ENCODE measurements at regions not wholly inside any gene's neighbourhood (a gene's known extent, or its start where the extent isn't known, plus 50 kb on each side); places are given as distances from the start of the nearest gene placed in this dataset.

- no peak for TF ChIP-seq CTCF (IDR thresholded peaks at IDR 0.05 in 4 of 5, conservative IDR thresholded peaks at IDR 0.05 in 1 of 5)
- no peak for TF ChIP-seq POLR2A (IDR thresholded peaks at IDR 0.05)
These were observed 341.0 kb downstream of the NAP1L3 start for GRCh38 chrX:93332329-93332728.

All from gastrocnemius medialis (tissue), 4 donors.